ENCODE measurements at regions not wholly inside any gene's neighbourhood (a gene's known extent, or its start where the extent isn't known, plus 50 kb on each side); places are given as distances from the start of the nearest gene placed in this dataset.

GRCh38 chr10:3869036-3869435 is 84.0 kb upstream of the KLF6 start:
- DNase-seq (ENCODE audit: low read depth), result peak; percentile 28
- Histone ChIP-seq H3K27me3 (ENCODE audit: control insufficient read depth, insufficient read depth, low read length) (no peaks in the 10 kb centered on the region), H3K36me3 (ENCODE audit: control insufficient read depth, insufficient read depth, low read length) (no peaks in the 10 kb centered on the region), H3K4me3 (ENCODE audit: low read depth, low read length) (no peak overlapping the region)
- FAIRE-seq, result no peak
- TF ChIP-seq CTCF (IDR thresholded peaks at IDR 0.05; ENCODE audit: insufficient read depth, low read length, severe bottlenecking), result no peak

GRCh38 chr10:3868271-3868664 is 83.3 kb upstream of the KLF6 start:
- Histone ChIP-seq H3K27me3 (ENCODE audit: control insufficient read depth, insufficient read depth, low read length) (no peaks in the 10 kb centered on the region), H3K36me3 (ENCODE audit: control insufficient read depth, insufficient read depth, low read length) (no peaks in the 10 kb centered on the region), H3K4me3 (ENCODE audit: low read depth, low read length) (no peak overlapping the region)
- DNase-seq (ENCODE audit: low read depth) (no peak), FAIRE-seq (no peak)
- TF ChIP-seq CTCF (IDR thresholded peaks at IDR 0.05; ENCODE audit: insufficient read depth, low read length, severe bottlenecking), result no peak

GRCh38 chr10:3867454-3868270 is 82.7 kb upstream of the KLF6 start:
- Histone ChIP-seq H3K36me3 (ENCODE audit: control insufficient read depth, insufficient read depth, low read length) (no peaks in the 10 kb centered on the region), H3K4me3 (ENCODE audit: low read depth, low read length) (no peak overlapping the region), H3K27me3 (ENCODE audit: control insufficient read depth, insufficient read depth, low read length) (no peaks in the 10 kb centered on the region)
- peak; percentile 54 for DNase-seq (ENCODE audit: low read depth)
- FAIRE-seq, result no peak
- no peak for TF ChIP-seq CTCF (IDR thresholded peaks at IDR 0.05; ENCODE audit: insufficient read depth, low read length, severe bottlenecking)

- DNase-seq (ENCODE audit: low read depth) (no peak), FAIRE-seq (no peak)
- no peak overlapping the region for H3K4me3 ChIP-seq (ENCODE audit: low read depth, low read length)
- no peak for TF ChIP-seq CTCF (IDR thresholded peaks at IDR 0.05; ENCODE audit: insufficient read depth, low read length, severe bottlenecking)
- H3K36me3 ChIP-seq (ENCODE audit: control insufficient read depth, insufficient read depth, low read length), result no peaks in the 10 kb centered on the region
- H3K27me3 ChIP-seq (ENCODE audit: control insufficient read depth, insufficient read depth, low read length), result no peaks in the 10 kb centered on the region
Measured at GRCh38 chr10:3866332-3866731, 81.3 kb upstream of the KLF6 start.

- H3K4me3 ChIP-seq (ENCODE audit: low read depth, low read length), result no peak overlapping the region
- DNase-seq (ENCODE audit: low read depth) (no peak), FAIRE-seq (no peak)
- TF ChIP-seq CTCF (IDR thresholded peaks at IDR 0.05; ENCODE audit: insufficient read depth, low read length, severe bottlenecking), result no peak
- H3K27me3 ChIP-seq (ENCODE audit: control insufficient read depth, insufficient read depth, low read length), result no peaks in the 10 kb centered on the region
- no peaks in the 10 kb centered on the region for H3K36me3 ChIP-seq (ENCODE audit: control insufficient read depth, insufficient read depth, low read length)
Measured at GRCh38 chr10:3865565-3865964, 80.6 kb upstream of the KLF6 start.

- no peak for FAIRE-seq
- Histone ChIP-seq H3K36me3 (ENCODE audit: control insufficient read depth, insufficient read depth, low read length) (no peaks in the 10 kb centered on the region), H3K27me3 (ENCODE audit: control insufficient read depth, insufficient read depth, low read length) (no peaks in the 10 kb centered on the region), H3K4me3 (ENCODE audit: low read depth, low read length) (no peak overlapping the region)
- TF ChIP-seq CTCF (IDR thresholded peaks at IDR 0.05; ENCODE audit: insufficient read depth, low read length, severe bottlenecking), result no peak
- DNase-seq (ENCODE audit: low read depth), result no peak
Measured at GRCh38 chr10:3861795-3862194, 76.8 kb upstream of the KLF6 start.

All from bronchial epithelial cell (primary cell).